Mesendoderm (in vitro differentiated cells): ENCODE measurements at regions not wholly inside any gene's neighbourhood (a gene's known extent, or its start where the extent isn't known, plus 50 kb on each side); places are given as distances from the start of the nearest gene placed in this dataset.

Experiments
- DNase-seq: peaks from one replicate; pipeline ENCODE4 v3.0.0; 2013
- H2AK5ac ChIP-seq: 2 replicates; pipeline ENCODE4 v1.6.1; 2013; ENCODE audit warnings: low read length, inconsistent platforms
- H2BK120ac ChIP-seq: 2 replicates; pipeline ENCODE4 v1.6.1; 2013; ENCODE audit warnings: low read depth, mild to moderate bottlenecking, low read length, moderate library complexity, mixed read lengths
- H2BK15ac ChIP-seq: replicated peaks from 2 replicates; pipeline ENCODE4 v1.6.1; 2013; ENCODE audit warnings: low read depth, mild to moderate bottlenecking, moderate library complexity
- H2BK5ac ChIP-seq: 2 replicates; pipeline ENCODE4 v1.6.1; 2013; ENCODE audit warnings: low read length, inconsistent platforms
- H3K18ac ChIP-seq: 2 replicates; pipeline ENCODE4 v1.6.1; 2013; ENCODE audit warnings: mild to moderate bottlenecking, low read length, mixed read lengths
- H3K23ac ChIP-seq: one replicate; pipeline ENCODE4 v1.6.1; 2013; ENCODE audit warnings: low read length
- H3K27ac ChIP-seq: 2 replicates; pipeline ENCODE4 v1.5.1; 2013; ENCODE audit warnings: low read depth, mild to moderate bottlenecking, inconsistent platforms, low read length, moderate library complexity
- H3K27me3 ChIP-seq: 2 replicates; pipeline ENCODE4 v1.6.1; 2013; ENCODE audit warnings: low read length, control low read depth, mild to moderate bottlenecking, inconsistent platforms; ENCODE audit not compliant: insufficient read depth, poor library complexity
- H3K36me3 ChIP-seq: 2 replicates; pipeline ENCODE4 v1.6.1; 2013; ENCODE audit warnings: low read length, inconsistent platforms; ENCODE audit not compliant: control insufficient read depth, insufficient read depth
- H3K4ac ChIP-seq: one replicate; pipeline ENCODE4 v1.6.1; 2013; ENCODE audit warnings: low read depth, mild to moderate bottlenecking, low read length, moderate library complexity
- H3K4me1 ChIP-seq: 2 replicates; pipeline ENCODE4 v1.6.1; 2013; ENCODE audit warnings: low read depth, low read length, inconsistent platforms; ENCODE audit not compliant: control insufficient read depth
- H3K4me2 ChIP-seq: 2 replicates; pipeline ENCODE4 v1.6.1; 2013; ENCODE audit warnings: low read length
- H3K4me3 ChIP-seq: 2 replicates; pipeline ENCODE4 v1.5.1; 2013; ENCODE audit warnings: mild to moderate bottlenecking, low read length
- H3K56ac ChIP-seq: one replicate; pipeline ENCODE4 v1.6.1; 2013; ENCODE audit warnings: low read length
- H3K79me1 ChIP-seq: 2 replicates; pipeline ENCODE4 v1.6.1; 2013; ENCODE audit warnings: low read length, inconsistent platforms
- H3K79me2 ChIP-seq: 2 replicates; pipeline ENCODE4 v1.6.1; 2013; ENCODE audit warnings: mild to moderate bottlenecking, low read length; ENCODE audit not compliant: control insufficient read depth, insufficient read depth
- H3K9ac ChIP-seq: 2 replicates; pipeline ENCODE4 v1.6.1; 2013; ENCODE audit warnings: low read length, inconsistent platforms
- H4K5ac ChIP-seq: one replicate; pipeline ENCODE4 v1.6.1; 2013; ENCODE audit warnings: low read length
- H4K8ac ChIP-seq: one replicate; pipeline ENCODE4 v1.6.1; 2013; ENCODE audit warnings: low read depth, mild to moderate bottlenecking, control low read depth, low read length, moderate library complexity
- WGBS: extraction: QIAGEN DNeasy Blood & Tissue Kit; methylation state at CpG from one replicate; pipeline ENCODE4 v1.1.7; 2013; ENCODE audit warnings: low lambda C conversion rate, missing lambda C conversion rate; ENCODE audit not compliant: insufficient coverage; ENCODE audit errors: extremely low coverage; 5-methylcytosine and 5-hydroxymethylcytosine counted together

DNA sequence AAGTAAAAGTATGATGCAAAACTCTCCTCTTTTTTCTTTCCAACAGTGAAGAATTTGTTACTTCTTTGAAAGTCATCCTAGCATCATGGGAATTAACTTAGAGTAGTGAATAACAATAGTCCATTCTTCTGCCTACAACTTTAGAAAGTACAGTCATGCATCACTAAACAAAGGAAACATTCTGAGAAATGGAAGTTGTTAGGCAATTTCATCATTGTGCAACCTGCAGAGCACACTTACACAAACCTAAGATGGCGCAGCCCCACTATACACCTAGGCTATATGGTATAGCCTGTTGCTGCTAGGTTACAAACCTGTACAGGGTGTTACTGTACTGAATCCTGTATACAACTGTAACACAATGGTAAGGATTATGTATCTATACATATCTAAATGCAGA lies 1209.3 kb upstream of the C9orf72 start:
- no peak overlapping the region for H3K4me2 ChIP-seq
- no peak overlapping the region for H2BK5ac ChIP-seq
- no CpG with 5 or more reads among the region's 1 CpG for WGBS

DNA sequence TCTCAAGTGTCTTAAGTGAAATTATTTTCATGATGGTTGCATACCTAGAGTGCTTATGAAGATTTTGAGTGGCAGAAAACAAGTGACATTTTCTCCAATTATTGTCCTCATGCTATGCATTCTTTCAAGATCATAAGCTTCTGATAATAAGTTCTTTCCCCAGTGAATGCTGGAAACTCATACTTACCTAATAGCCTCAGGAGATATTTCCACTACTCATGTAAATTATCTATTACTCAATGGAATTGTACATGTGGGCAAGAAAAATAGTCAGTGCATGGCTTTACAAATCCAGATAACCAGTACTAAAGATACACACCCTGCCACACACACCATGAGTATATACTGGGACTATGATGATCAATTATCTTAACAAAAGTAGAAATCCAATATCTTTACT lies 1219.4 kb upstream of the C9orf72 start:
- no peak overlapping the region for H2BK15ac ChIP-seq
- H3K56ac ChIP-seq: no peak overlapping the region
- no peak overlapping the region for H3K23ac ChIP-seq
- no peaks in the 10 kb centered on the region for H3K4me1 ChIP-seq
- no peak overlapping the region for H2BK5ac ChIP-seq
- no peak overlapping the region for H2BK120ac ChIP-seq
- H3K4me3 ChIP-seq: no peak overlapping the region
- no peak overlapping the region for H2AK5ac ChIP-seq
- H3K9ac ChIP-seq: no peak overlapping the region
- no peak overlapping the region for H4K5ac ChIP-seq
- H3K79me2 ChIP-seq: no peaks in the 10 kb centered on the region
- no peak overlapping the region for H3K18ac ChIP-seq
- DNase-seq: no peak
- H3K79me1 ChIP-seq: no peaks in the 10 kb centered on the region
- no peak overlapping the region for H4K8ac ChIP-seq
- H3K4me2 ChIP-seq: no peak overlapping the region
- H3K27me3 ChIP-seq: no peaks in the 10 kb centered on the region
- no peaks in the 10 kb centered on the region for H3K36me3 ChIP-seq
- no peak overlapping the region for H3K27ac ChIP-seq
- no peak overlapping the region for H3K4ac ChIP-seq

More for the DNA sequence above, 1209.3 kb upstream of the C9orf72 start:
- H3K79me2 ChIP-seq: no peaks in the 10 kb centered on the region
- no peaks in the 10 kb centered on the region for H3K4me1 ChIP-seq
- no peak overlapping the region for H4K5ac ChIP-seq
- H4K8ac ChIP-seq: no peak overlapping the region
- no peaks in the 10 kb centered on the region for H3K79me1 ChIP-seq
- no peak overlapping the region for H3K9ac ChIP-seq
- no peak overlapping the region for H3K4ac ChIP-seq
- no peaks in the 10 kb centered on the region for H3K36me3 ChIP-seq
- no peaks in the 10 kb centered on the region for H3K27me3 ChIP-seq
- no peak overlapping the region for H3K56ac ChIP-seq
- H3K4me3 ChIP-seq: no peak overlapping the region
- no peak overlapping the region for H2BK15ac ChIP-seq
- no peak overlapping the region for H3K23ac ChIP-seq
- no peak overlapping the region for H3K27ac ChIP-seq
- H2BK120ac ChIP-seq: no peak overlapping the region
- H2AK5ac ChIP-seq: no peak overlapping the region
- no peak for DNase-seq
- no peak overlapping the region for H3K18ac ChIP-seq

DNA sequence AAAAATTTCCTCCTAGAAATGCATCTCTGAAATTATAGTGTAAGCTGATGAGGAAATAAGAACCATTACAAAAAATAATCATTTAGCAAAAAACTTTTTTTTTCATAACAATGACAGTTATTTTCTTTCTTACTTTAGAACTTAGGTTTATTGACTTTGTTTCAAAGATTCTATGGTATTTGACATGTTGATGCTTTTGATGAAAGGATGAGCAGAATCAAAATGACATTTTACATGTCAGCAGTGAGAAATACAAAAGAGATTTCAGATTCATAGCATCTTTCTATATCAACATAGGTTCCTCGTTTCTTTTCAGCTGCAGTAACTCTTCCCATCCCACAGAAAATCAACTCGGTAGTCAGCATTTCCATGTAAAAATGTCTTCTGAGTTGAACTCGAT lies 1226.6 kb upstream of the C9orf72 start:
- WGBS: no CpG with 5 or more reads among the region's 3 CpGs
- Histone ChIP-seq H3K36me3 (no peaks in the 10 kb centered on the region), H3K79me1 (no peaks in the 10 kb centered on the region), H2BK120ac (no peak overlapping the region), H3K4me2 (no peak overlapping the region), H4K5ac (no peak overlapping the region), H3K4me3 (no peak overlapping the region), H2BK5ac (no peak overlapping the region), H3K79me2 (no peaks in the 10 kb centered on the region), H2BK15ac (no peak overlapping the region), H3K9ac (no peak overlapping the region), H3K4ac (no peak overlapping the region), H4K8ac (no peak overlapping the region), H3K27me3 (no peaks in the 10 kb centered on the region), H3K18ac (no peak overlapping the region), H3K56ac (no peak overlapping the region), H3K23ac (no peak overlapping the region), H3K4me1 (no peaks in the 10 kb centered on the region), H2AK5ac (no peak overlapping the region), H3K27ac (no peak overlapping the region)
- no peak for DNase-seq

DNA sequence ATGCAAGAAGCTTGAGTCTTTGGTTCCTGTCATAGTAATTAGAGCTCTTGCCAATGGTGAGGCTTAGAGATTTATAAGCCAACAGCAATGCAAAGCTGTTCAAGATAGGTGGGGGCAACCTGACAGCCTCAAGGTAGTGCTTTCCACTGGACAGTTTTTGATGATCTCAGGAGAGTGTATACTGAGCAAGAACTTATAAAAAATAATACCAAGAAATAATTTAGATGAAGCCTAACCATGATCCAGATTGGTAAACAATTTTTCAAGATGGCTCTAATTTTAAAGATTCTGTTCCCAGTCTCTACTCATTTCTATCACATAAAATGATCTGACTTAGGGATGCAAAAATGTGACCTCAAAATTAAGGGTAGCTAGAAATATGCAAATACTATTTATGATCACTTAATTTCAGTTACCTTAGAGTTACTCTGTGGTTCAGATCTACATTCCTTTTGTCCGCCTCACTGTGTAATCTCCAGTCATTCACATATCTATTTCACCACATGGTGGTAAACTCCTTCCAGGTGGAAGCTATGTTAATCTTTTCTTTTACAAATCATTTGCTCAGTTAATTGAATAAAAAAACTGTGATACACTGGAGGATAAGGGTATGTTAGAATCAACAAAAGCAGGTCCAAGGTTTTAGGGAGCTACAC lies 1228.0 kb upstream of the C9orf72 start:
- no CpG with 5 or more reads among the region's 1 CpG for WGBS
- no peaks in the 10 kb centered on the region for H3K79me1 ChIP-seq
- H3K4me1 ChIP-seq: no peaks in the 10 kb centered on the region
- H3K23ac ChIP-seq: no peak overlapping the region
- no peak overlapping the region for H3K4me2 ChIP-seq
- no peak overlapping the region for H3K4ac ChIP-seq
- no peak overlapping the region for H3K4me3 ChIP-seq
- no peaks in the 10 kb centered on the region for H3K36me3 ChIP-seq
- no peak overlapping the region for H2AK5ac ChIP-seq
- H2BK5ac ChIP-seq: no peak overlapping the region
- H3K27ac ChIP-seq: no peak overlapping the region
- no peak overlapping the region for H3K56ac ChIP-seq
- no peak overlapping the region for H2BK120ac ChIP-seq
- no peaks in the 10 kb centered on the region for H3K79me2 ChIP-seq
- no peak overlapping the region for H4K5ac ChIP-seq
- DNase-seq: no peak
- no peak overlapping the region for H3K9ac ChIP-seq
- no peak overlapping the region for H2BK15ac ChIP-seq
- no peak overlapping the region for H3K18ac ChIP-seq
- no peaks in the 10 kb centered on the region for H3K27me3 ChIP-seq
- H4K8ac ChIP-seq: no peak overlapping the region

DNA sequence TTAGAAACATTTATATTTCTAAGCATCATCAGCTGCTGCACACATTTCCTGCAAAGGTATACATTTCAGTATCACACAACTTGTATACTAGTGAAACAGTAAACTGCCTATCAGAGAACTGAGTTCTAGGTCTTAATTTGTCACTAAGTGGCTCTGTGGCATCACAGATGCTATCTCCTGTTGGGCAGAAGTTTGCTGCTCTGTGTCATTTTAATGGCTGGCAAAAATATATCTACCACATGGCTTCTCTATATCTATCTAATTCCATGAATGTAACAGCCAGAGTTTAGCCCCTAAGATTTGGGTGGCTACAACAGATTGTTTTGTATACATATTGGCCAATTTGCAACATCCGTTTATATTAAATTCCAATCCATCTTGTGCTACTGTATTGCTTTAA lies 1231.9 kb upstream of the C9orf72 start:
- Histone ChIP-seq H2AK5ac (no peak overlapping the region), H3K79me2 (no peaks in the 10 kb centered on the region), H3K56ac (no peak overlapping the region), H3K36me3 (no peaks in the 10 kb centered on the region), H3K4me1 (no peaks in the 10 kb centered on the region), H3K4me3 (no peak overlapping the region), H3K27me3 (no peaks in the 10 kb centered on the region), H2BK5ac (no peak overlapping the region), H4K8ac (no peak overlapping the region), H2BK15ac (no peak overlapping the region), H2BK120ac (no peak overlapping the region), H3K4me2 (no peak overlapping the region), H3K4ac (no peak overlapping the region), H4K5ac (no peak overlapping the region), H3K9ac (no peak overlapping the region), H3K23ac (no peak overlapping the region), H3K18ac (no peak overlapping the region), H3K79me1 (no peaks in the 10 kb centered on the region), H3K27ac (no peak overlapping the region)
- WGBS: no CpG with 5 or more reads among the region's 1 CpG
- DNase-seq: no peak

DNA sequence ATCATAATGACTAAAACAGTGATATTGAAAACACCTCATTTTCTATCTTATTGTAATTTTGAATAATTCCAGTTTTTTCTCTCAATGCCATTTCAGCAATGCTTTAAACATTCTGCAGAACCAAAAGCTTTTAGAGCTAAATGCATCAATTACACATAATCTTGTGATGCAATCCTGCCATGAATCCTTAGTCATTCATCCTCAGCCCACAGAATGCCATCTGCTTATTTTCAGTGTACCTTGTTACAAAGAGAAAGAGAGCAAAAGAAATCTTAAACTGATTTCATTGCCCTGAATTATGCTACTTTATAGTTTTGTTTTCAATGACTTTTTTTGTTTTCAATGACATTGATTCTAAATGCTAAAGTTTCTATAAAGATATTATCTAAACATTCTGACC lies 1234.8 kb upstream of the C9orf72 start:
- H2BK120ac ChIP-seq: no peak overlapping the region
- no peaks in the 10 kb centered on the region for H3K36me3 ChIP-seq
- H3K9ac ChIP-seq: no peak overlapping the region
- no peaks in the 10 kb centered on the region for H3K4me1 ChIP-seq
- H3K4ac ChIP-seq: no peak overlapping the region
- no peak overlapping the region for H3K56ac ChIP-seq
- DNase-seq: no peak
- H3K4me2 ChIP-seq: no peak overlapping the region
- no peaks in the 10 kb centered on the region for H3K79me2 ChIP-seq
- H3K23ac ChIP-seq: no peak overlapping the region
- H2BK15ac ChIP-seq: no peak overlapping the region
- no peak overlapping the region for H2AK5ac ChIP-seq
- no peaks in the 10 kb centered on the region for H3K27me3 ChIP-seq
- no peak overlapping the region for H3K18ac ChIP-seq
- no peak overlapping the region for H2BK5ac ChIP-seq
- H3K27ac ChIP-seq: no peak overlapping the region
- H4K8ac ChIP-seq: no peak overlapping the region
- no peak overlapping the region for H3K4me3 ChIP-seq
- H4K5ac ChIP-seq: no peak overlapping the region
- H3K79me1 ChIP-seq: no peaks in the 10 kb centered on the region
